GM21526 (cell line): ENCODE measurements at regions not wholly inside any gene's neighbourhood (a gene's known extent, or its start where the extent isn't known, plus 50 kb on each side); places are given as distances from the start of the nearest gene placed in this dataset.
"Not testable (repeated sequence)": the region's sequence is repeated elsewhere in the genome, so short reads cannot be mapped to it uniquely, and the experiment has no call there.

ENCODE experiments used
- ATAC-seq: cut with Tn5 transposase; IDR thresholded peaks from one replicate; pipeline ENCODE4 v1.9.1; 2021; ENCODE audit warnings: moderate library complexity; ENCODE audit not compliant: unreplicated experiment, low FRiP score

DNA sequence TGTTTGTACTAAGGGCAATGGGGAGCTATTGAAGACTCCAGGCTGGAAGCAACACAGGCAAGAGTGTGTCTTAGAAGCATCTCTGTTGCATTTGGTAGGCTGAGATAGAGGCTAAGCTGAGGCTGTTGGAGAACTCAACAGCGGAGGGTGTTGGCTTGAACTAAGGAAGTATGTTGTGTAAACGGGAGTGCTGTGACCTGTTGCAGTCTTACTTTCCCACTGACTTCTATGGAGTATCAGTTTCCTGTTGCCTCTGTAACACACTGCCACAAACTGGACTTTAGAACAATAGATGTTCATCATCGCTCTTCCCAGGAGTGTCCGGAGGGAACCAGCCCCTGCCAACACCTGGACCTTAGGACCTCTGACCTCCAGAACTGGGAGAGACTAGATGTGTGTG lies 181.8 kb downstream of the NPIPB11 start:
- not testable (repeated sequence) for ATAC-seq

DNA sequence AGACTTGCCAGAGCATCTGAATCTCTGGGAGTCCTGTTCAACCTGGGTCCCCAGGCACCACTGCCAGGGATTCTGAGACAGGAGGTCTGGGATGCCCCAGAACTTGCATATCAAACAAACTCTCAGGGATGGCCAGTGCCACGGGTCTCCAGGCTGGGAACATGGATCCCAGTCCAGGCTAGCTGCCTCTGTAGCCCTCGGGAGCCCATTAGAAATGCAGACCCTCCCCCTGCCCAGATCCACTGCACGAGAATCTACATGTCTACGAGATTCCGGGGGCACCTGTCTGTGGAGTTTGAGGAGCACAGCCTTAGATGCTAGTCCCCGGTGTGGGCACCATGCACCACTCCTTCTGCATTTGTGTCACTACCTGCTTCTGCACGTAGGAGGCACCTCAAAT lies 183.9 kb downstream of the NPIPB11 start:
- ATAC-seq: not testable (repeated sequence)

DNA sequence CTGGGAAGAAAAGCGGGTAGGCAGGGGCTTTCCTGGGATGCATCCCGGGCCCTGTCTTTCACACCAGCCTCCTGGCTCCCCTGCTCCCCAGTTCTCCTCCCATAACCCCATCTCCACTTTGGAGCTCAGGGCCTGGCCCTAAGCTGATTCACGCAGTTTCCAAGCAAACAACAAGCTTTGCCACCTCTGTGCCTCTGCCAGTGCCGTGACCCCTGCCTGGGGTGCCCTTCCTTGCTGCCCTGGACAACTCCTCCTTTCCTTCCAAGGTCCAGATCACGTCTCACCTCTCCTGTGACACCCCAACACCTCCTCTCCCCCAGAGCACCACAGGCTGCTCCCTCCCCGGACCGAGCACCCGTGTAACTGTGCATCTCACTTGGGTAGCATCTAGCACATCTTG lies 184.5 kb downstream of the NPIPB11 start:
- ATAC-seq: not testable (repeated sequence)

DNA sequence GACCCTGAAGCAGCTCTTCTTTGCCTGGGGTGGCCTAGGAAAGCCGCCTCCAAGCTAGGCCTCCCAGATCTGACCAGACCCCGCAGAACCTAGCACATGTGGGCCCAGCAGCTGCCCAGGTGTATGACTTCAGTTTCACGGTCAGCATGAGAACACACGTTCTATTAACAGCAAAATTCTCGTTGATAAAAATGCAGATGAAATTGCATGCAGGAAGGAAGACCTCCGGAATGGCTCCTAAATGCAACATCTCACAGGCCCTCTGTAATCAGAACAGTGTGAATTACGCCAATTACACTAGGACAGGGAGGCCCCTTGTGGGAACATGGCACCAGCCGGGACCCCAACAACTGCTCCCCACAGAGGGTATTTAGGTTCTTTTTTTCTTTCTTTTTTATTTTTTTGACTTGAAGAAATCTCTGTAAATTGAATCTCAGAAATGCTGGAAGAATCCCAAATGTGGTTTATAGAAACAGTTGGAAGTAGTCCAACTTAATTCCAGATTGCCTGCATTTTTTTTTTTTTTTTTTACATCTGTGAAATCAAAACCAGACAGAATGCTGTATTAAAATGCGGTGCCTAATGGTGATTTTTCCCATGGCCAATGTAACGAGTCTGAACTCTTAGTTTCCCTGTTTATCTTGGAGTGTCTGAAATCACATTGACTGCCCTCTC lies 185.1 kb downstream of the NPIPB11 start:
- not testable (repeated sequence) for ATAC-seq

DNA sequence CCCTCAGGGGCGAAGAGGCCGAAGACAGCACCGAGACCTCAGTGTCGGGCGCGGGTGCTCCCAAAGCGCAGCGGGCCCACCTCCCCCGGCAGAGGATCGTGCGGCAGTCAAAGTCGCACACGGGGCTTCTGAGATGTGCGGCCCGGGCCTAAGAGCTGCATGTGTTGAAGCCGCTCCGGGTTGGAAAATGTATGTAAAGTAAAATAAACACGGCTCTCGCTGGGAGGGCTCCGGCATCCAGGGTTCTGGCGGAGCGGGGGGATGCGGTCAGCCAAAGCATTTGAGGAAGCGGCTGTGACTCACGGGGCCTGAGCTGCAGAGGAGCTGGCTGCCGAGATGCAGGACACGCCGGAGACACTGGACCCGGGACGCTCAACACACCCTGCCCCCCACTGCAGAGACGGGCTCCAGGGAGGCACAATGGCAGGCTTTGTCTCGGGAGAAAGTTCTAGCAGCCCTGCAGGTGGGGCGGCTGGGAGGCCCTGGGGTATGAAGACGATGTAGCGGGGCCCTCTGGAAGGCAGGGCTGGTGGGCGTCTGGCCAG lies 185.8 kb downstream of the NPIPB11 start:
- ATAC-seq: not testable (repeated sequence)

DNA sequence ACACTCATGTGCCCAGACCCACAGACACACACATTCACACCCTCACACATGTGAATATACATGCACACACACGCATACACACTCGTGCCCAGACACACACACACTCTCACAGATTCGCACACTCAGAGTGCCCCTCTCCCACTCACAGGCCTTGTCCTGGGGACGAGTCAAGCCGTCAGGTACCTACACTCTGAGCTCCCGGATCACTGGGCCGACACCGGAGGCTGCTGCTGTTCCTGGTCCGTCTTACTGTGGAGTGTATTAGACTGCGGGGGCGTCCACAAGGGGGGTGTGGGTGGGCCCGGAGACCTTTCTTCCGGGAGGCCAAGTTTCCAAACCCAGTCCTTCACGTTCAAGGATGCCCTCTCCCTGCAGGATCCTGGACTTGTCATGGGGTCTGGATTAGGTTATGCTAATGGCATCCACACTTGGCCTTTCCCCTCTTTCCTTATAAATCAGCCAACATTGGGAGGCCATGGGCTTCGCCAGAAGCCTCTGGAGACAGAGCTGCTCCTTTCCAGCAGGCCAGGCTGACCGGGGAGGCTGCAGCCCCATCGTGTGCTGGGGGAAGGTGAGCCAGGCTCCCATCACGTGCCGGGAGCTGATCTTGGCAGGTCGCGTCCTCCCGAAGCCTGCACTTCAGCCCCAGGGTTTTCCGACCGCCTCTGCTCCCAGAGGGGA lies 186.4 kb downstream of the NPIPB11 start:
- ATAC-seq: not testable (repeated sequence)

DNA sequence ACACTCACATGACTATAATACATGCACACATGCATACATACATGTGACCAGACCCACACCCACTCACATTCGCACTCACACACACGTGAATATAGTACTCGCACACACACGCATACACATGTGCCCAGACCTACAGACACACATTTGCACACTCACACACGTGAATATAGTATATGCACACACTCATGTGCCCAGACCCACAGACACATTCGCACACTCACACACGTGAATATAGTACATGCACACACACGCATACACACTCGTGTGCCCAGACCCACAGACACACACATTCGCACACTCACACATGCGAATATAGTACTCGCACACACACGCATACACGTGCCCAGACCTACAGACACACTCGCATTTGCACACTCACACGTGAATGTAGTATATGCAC lies 186.9 kb downstream of the NPIPB11 start:
- not testable (repeated sequence) for ATAC-seq

DNA sequence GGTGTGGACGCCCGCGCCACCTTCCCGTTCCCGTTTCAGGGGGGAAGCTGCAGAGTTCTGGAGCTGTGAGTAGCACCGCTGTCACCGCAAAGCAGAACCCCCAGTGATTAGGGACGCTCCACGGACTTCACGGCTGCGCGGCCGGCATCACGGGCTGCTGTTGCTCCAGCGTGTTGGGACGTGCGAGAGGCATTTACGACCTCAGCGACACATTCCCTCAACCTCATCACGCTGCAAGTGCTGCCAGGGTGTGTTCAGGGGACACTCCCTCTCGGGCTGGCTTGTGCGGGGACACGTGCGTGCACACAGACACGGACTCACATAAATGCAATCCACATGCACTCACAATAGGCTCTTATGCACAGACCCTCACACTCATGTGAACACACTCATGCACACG lies 187.9 kb downstream of the NPIPB11 start:
- not testable (repeated sequence) for ATAC-seq

DNA sequence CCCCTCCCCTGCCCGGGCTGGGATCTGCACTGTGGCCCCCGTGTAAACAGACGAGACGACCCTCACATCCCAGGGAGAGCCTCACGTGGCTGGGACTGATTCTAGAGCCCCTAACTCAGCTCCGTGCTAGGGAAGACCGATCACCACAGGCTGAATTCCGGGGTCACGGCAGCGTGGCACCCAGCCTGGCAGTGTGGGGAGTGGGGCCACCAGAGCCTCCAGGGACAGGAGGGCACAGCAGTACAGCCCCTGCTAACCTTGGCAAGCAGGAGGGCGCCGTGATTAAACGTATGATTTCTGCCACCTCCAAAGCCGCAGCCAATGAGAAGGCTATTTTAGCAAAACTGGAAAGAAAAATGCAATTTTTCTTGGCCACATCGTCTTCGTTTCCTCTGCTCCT lies 188.3 kb downstream of the NPIPB11 start:
- not testable (repeated sequence) for ATAC-seq

DNA sequence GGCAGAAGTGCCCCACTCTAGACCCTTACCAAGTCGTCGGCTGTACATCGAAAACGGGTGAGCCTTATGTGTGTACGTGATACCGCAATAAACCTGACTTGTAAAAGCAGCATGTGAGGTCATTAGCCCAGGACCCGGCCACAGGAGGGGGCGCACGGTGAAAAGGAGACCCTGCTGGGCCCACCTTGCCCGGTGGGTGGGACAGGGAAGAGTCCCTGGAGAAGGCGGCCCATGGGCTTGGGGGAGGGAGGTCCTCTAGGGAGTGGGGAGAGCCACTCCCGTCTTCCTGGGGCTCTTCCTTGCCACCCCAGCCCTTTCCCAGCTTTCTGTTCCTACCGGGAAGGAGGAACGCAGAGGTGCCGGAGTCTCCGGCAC lies 188.8 kb downstream of the NPIPB11 start:
- ATAC-seq: not testable (repeated sequence)

DNA sequence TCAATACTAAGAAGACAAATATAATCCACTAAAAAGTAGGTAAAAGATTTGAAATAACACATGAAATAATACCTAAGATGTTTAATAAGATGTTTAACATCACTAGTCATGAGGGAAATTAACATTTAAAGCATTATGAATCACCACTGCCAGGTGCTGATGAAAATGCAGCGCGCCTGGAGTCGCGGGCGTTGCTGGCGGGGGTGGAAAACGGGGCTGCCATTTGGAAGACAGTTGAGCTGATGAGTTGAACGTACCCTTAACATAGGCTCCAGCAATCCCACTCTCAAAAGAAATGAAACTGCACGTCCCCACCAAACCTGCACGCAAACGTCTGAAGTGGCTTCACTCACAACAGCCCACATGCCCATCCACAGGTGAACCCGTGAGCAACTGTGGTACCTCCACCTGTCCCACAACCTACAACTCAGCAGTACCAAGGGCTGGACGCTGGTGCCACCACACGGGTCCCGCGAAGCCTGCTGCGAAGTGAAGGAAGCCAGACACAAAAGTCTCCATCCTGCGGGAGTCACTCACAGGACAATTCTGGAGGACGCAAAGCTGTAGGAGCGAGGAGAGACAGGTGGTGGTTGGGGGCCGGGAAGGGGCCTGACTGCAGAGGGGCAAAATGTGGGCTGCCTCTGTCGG lies 189.3 kb downstream of the NPIPB11 start:
- not testable (repeated sequence) for ATAC-seq

DNA sequence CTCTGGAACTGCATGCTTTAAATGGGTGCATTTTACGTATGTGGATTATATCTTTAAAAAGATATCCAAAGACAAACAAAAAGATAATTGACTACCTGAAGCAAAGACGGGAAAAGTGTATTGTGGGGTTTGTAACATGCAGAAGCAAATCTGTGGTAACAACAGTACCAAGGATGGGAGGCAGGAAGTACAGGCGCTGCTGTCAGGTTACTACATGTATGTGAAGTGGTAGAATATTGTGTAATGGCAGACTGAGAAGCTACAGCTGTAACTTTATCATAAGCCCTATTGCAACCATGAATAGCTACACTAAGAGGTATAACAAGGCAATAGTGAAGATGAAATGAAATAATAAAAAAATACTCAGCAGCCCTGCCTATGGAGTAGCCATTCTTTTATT lies 192.7 kb downstream of the NPIPB11 start:
- not testable (repeated sequence) for ATAC-seq

DNA sequence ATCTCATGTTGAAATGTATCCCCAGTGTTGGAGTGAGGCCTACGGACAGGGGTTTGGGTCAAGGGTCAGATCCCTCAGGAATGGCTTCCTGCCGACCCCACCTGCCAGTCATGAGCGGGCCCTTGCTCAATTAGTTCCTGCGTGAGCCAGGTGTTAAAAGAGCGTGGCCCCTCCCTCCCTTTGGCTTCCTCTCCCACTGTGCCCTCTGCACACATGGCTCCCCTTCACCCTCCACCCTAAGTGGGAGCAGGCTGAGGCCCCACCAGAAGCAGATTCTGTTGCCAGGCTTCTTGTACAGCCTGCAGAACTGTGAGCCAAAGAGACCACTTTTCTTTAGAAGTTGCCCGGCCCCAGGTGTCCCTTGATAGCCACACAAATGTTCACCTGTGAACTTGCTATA lies 193.3 kb downstream of the NPIPB11 start:
- not testable (repeated sequence) for ATAC-seq

DNA sequence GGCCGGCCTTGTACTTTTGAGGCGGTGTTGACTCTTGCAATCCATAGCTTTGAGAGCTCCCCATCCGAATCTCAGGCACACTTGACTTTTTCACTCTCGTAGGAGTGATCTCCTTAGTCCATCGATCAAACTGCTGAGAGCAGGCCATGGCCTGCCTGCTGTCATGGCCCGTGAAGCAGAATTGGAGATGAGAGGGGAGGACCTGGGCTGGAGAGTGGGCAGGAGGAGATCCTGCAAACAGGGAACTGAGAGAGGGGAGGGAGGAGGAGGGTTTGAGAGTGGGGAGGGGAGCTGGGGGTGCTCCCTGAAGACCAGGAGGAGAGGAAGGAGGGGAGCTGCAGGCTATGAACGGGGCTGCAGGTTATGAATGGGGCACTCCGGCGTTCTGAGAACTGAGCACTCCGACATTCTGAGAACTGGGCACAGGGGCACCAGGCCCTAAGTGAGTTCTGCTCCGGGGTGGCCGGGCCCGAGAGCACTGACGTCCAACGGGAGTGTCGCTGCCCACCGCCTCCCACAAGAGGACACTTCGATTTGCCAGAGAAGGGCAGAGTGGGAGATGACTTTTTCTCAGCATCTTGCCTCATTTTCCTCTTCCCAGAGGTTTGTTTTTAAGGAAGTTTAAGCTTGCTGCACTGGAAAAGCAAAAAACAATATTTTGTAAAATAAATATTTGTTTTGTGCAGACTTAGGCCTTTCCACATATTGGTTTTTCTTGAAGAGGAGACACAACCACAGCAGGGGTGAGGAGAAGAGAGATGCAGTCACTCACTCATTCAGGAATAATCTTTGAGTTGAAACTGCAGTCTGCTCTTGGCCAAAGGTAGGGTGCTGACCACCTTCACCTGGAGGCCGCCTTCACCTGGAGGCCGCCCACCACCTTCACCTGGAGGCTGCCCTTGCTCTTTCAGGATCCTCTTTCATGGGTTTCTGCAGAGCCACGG lies 194.2 kb downstream of the NPIPB11 start:
- ATAC-seq: not testable (repeated sequence)

DNA sequence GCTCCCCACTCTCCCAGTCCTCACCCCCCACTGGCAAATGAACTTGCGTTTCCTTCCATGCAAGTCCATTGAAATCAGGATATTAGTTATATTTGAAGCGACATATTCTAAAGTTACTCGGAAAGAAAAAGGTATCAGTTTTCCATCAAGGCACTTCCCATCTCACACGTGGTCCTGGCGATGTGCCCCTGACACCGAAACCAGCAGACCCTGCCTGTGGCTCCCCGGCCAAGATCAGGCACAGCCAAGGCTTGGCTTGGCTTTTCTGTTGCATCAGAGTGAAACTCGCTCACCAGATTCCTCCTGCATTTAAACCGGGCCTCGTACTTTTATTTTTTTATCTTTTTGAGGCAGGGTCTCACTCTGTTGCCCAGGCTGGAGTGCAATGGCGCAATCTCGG lies 195.1 kb downstream of the NPIPB11 start:
- not testable (repeated sequence) for ATAC-seq

DNA sequence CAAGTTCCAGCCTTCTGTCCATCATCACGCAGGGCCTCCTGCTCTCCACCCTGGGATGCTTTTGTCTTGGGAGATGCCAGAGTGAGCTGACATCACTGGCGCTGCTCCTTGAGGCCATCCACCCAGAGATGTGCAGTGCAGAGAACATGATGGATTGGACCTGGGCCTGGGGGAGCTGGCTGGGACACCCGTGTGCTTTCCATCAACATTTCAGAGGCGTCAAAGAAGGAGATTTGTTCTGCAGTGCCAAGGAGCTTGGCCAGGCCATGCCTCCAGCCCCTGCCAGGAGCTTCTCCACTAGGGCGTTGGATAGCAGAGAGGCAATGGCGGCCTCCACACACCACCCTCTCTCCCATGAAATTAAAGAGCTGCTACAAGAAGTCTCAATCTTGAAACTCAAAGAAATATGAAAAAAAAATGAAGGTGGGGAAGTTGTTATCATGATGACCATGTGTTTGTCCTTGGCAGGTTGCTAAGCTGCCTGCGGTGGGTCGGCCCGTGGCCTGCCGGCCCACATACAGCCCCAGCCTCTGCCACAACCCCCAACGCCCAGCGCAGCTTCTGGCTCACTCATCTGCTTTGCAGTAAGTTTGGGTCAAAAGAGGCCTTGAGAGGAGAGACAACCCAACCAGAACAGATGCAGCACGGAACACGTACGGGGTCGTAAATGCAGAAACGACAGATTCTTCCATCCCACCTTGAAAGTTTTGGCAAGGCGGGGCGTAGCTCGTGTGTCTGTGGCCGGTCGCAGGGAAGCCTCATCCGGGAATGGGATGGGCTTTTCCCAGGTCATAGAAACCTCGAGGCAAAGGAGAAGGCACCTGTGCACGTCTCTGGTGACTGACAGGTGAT lies 196.0 kb downstream of the NPIPB11 start:
- ATAC-seq: not testable (repeated sequence)

DNA sequence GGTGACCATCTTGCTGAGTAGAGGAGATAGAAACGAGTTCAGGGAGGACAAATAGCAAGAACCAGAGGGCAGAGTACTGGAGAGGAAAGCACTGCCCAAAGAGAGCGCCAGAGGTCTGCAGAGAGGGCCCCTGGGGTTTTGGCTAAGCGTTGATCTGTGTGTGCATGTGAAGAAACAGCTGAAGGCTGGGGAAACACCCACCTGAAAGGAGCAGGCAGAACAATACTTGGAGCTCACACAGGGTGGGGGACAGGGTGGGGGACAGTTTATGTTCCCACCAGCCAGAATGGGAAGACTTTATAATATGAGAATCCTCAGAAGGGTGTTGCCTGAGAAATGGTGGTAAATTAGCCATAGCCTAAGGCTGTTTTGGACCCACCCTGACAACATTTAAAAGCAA lies 200.4 kb downstream of the NPIPB11 start:
- not testable (repeated sequence) for ATAC-seq

DNA sequence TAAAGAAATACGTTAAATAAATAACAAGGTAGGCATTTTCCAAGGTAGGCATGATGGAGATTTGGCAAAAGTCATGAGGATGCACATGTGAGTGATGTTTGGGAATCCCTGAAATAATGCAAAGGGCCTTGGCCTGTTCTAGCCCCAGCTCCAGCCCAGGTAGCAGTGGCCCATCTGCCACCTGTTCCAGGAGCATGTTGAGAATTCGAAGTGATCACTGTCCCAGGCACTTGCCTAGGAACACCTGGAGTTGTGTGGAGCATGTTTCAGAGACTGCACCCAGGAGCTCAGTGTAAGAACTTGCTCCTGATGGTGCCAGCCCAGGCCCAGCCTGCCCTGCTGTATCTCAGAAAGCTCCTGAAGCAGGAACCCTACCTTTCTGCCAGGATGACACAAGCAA lies 201.4 kb downstream of the NPIPB11 start:
- not testable (repeated sequence) for ATAC-seq

DNA sequence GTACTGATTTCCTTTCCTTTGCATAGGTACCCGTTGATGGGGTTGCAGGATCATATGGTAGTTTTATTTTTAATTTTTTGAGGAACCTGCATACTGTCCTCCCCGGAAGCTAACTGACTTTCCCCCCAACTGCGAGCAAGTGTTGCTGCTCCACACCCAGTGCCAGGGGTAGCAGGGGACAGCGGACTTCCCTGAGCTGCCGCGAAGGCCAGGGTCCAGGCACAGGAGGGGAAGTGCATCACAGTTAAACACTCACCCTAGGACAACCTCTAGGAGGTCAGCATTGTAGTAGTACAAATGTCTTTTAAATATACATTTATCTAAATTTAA lies 201.7 kb downstream of the NPIPB11 start:
- no peak for ATAC-seq
